ENCODE measurements at regions not wholly inside any gene's neighbourhood (a gene's known extent, or its start where the extent isn't known, plus 50 kb on each side); places are given as distances from the start of the nearest gene placed in this dataset.
"Not testable (repeated sequence)": the region's sequence is repeated elsewhere in the genome, so short reads cannot be mapped to it uniquely, and the experiment has no call there.

- not testable (repeated sequence) for H3K9me3 ChIP-seq (ENCODE audit: control insufficient read depth in 1 of 2, insufficient read depth in 1 of 2, low read depth in 1 of 2, low read length in 2 of 2)
Measured at GRCh38 chr5:152606050-152606449, 201.0 kb upstream of the NMUR2 start.

GRCh38 chr5:152606776-152607364 lies 201.8 kb upstream of the NMUR2 start:
- no peak for ATAC-seq
- no peaks in the 10 kb centered on the region for H3K4me1 ChIP-seq (ENCODE audit: control insufficient read depth in 1 of 2, insufficient read depth in 2 of 2, low read length in 2 of 2)
- no peaks in the 10 kb centered on the region for H3K79me2 ChIP-seq (ENCODE audit: insufficient read depth, low read length)
- ChIA-PET CTCF (no interaction called here), POLR2A (no interaction called here), RAD21 (ENCODE audit: low non-redundant PET in 1 of 2, low total read pairs in 2 of 2, uncharacterized antibody in 2 of 2, unreplicated experiment in 2 of 2) (no interaction called here)
- H3K36me3 ChIP-seq (ENCODE audit: control insufficient read depth in 1 of 2, insufficient read depth in 2 of 2, low read length in 2 of 2) = no peaks in the 10 kb centered on the region
- intact Hi-C loops (cut with micrococcal nuclease) = no loop called here
- H3K27me3 ChIP-seq (ENCODE audit: insufficient read depth, low read length) = no peaks in the 10 kb centered on the region
- H3K9ac ChIP-seq (ENCODE audit: low read length) = no peak overlapping the region
- H3K9me3 ChIP-seq (ENCODE audit: control insufficient read depth in 1 of 2, insufficient read depth in 1 of 2, low read depth in 1 of 2, low read length in 2 of 2) = no peaks in the 10 kb centered on the region; a peak in 1 of 4 replicates
- H2AFZ ChIP-seq (ENCODE audit: low read depth, low read length, poor library complexity, severe bottlenecking) = no peak overlapping the region
- no peaks in the 10 kb centered on the region for H3K9me2 ChIP-seq (ENCODE audit: insufficient read depth)
- H3K4me3 ChIP-seq (replicated peaks in 1 of 2; ENCODE audit: low read depth in 1 of 2, low read length in 2 of 2) = no peak overlapping the region
- no peak overlapping the region for H3K27ac ChIP-seq (ENCODE audit: low read depth, low read length)
- no peaks in the 10 kb centered on the region for H4K20me1 ChIP-seq (ENCODE audit: insufficient read depth)
- DNase-seq (ENCODE audit: low read depth, low spot score) = no peak
- H3K4me2 ChIP-seq (ENCODE audit: low read length) = no peak overlapping the region
- BruUV-seq (replicated peaks) = no TSS peak
- TF ChIP-seq ZFX (IDR thresholded peaks at IDR 0.05) = no peak
- TF ChIP-seq ELF1 (IDR thresholded peaks at IDR 0.05; ENCODE audit: borderline replicate concordance, low read depth) = no peak
- TF ChIP-seq ZNF274 (IDR thresholded peaks at IDR 0.05; ENCODE audit: low read depth, low read length) = no peak
- no peak for TF ChIP-seq SIN3A (IDR thresholded peaks at IDR 0.05; ENCODE audit: low read depth)
- no peak for TF ChIP-seq JUND (IDR thresholded peaks at IDR 0.05)
- no peak for TF ChIP-seq YY1 (IDR thresholded peaks at IDR 0.05; ENCODE audit: extremely low read depth, insufficient replicate concordance, low read depth, low read length)
- no peak for TF ChIP-seq EGR1 (IDR thresholded peaks at IDR 0.05; ENCODE audit: low read depth)
- TF ChIP-seq SRF (IDR thresholded peaks at IDR 0.05; ENCODE audit: low read depth) = no peak
- no peak for TF ChIP-seq ATF3 (IDR thresholded peaks at IDR 0.05)
- no peak for TF ChIP-seq CBX3 (IDR thresholded peaks at IDR 0.05; ENCODE audit: low read depth)
- TF ChIP-seq ZBTB33 (IDR thresholded peaks at IDR 0.05; ENCODE audit: extremely low read depth, insufficient replicate concordance, low read length) = no peak
- no peak for TF ChIP-seq POLR2A (IDR thresholded peaks at IDR 0.05; ENCODE audit: borderline replicate concordance, extremely low read depth, insufficient read depth, insufficient read length)
- TF ChIP-seq TCF7L2 (IDR thresholded peaks at IDR 0.05; ENCODE audit: borderline replicate concordance, extremely low read depth, insufficient read depth, insufficient read length) = no peak
- TF ChIP-seq FOSL1 (IDR thresholded peaks at IDR 0.05; ENCODE audit: low read depth) = no peak
- TF ChIP-seq EZH2 (IDR thresholded peaks at IDR 0.05) = no peak
- TF ChIP-seq SP1 (IDR thresholded peaks at IDR 0.05; ENCODE audit: low read depth) = no peak
- TF ChIP-seq RAD21 (IDR thresholded peaks at IDR 0.05; ENCODE audit: low read depth) = no peak

More at GRCh38 chr5:152606050-152606449, 201.0 kb upstream of the NMUR2 start:
- DNase-seq (ENCODE audit: low read depth, low spot score); H3K9me2 ChIP-seq (ENCODE audit: insufficient read depth); H3K4me3 ChIP-seq (replicated peaks in 1 of 2; ENCODE audit: low read depth in 1 of 2, low read length in 2 of 2); ATAC-seq; H3K4me2 ChIP-seq (ENCODE audit: low read length); H3K79me2 ChIP-seq (ENCODE audit: insufficient read depth, low read length); H4K20me1 ChIP-seq (ENCODE audit: insufficient read depth); BruUV-seq (replicated peaks); H2AFZ ChIP-seq (ENCODE audit: low read depth, low read length, poor library complexity, severe bottlenecking); intact Hi-C loops (cut with micrococcal nuclease); H3K36me3 ChIP-seq (ENCODE audit: control insufficient read depth in 1 of 2, insufficient read depth in 2 of 2, low read length in 2 of 2); H3K4me1 ChIP-seq (ENCODE audit: control insufficient read depth in 1 of 2, insufficient read depth in 2 of 2, low read length in 2 of 2); H3K27me3 ChIP-seq (ENCODE audit: insufficient read depth, low read length); H3K27ac ChIP-seq (ENCODE audit: low read depth, low read length); RAD21 ChIA-PET (ENCODE audit: low non-redundant PET in 1 of 2, low total read pairs in 2 of 2, uncharacterized antibody in 2 of 2, unreplicated experiment in 2 of 2); CTCF ChIA-PET; POLR2A ChIA-PET; H3K9ac ChIP-seq (ENCODE audit: low read length): not testable (repeated sequence)
